Uterus (tissue), 2 donors: ENCODE measurements at regions not wholly inside any gene's neighbourhood (a gene's known extent, or its start where the extent isn't known, plus 50 kb on each side); places are given as distances from the start of the nearest gene placed in this dataset.

Experiments used
- CTCF ChIP-seq, 4 experiments: fragments of 200-600 bp in 2 of 4; fragments of 450-650 bp in 2 of 4; sonication (generic) in 2 of 4; IDR thresholded peaks; one replicate each; pipeline ENCODE4 v1.5.1; 2016 to 2019; ENCODE audit warnings: antibody characterized with exemption in 4 of 4, mild to moderate bottlenecking in 2 of 4, moderate library complexity in 1 of 4
- POLR2A ChIP-seq, 2 donors: fragments of 450-650 bp; IDR thresholded peaks; one replicate each; pipeline ENCODE4 v1.6.1; 2016; ENCODE audit warnings: antibody characterized with exemption in 2 of 2, mild to moderate bottlenecking in 1 of 2, moderate library complexity in 1 of 2

DNA sequence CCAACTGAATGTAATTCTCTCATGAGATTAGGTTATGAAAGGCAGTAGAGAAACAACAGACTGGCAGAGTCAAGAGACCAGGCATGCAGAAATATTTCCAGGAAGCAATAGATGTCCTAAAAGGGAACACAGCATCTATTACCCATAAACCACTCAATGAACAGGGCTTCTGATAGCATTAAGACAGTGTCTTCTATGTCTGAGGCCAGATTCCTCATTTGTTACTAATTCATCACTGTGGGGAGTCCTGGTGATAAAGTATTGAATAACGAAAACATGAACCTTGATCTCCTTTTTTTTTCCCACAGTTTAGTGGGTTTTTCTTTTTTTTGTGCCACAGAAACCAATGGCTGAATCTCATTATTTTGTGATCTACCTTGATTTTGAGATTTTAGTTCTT lies 339.0 kb downstream of the METTL15 start:
- TF ChIP-seq CTCF (IDR thresholded peaks at IDR 0.05) (no peak), POLR2A (IDR thresholded peaks at IDR 0.05) (no peak)
